Thymus (tissue), 11 donors: ENCODE measurements at regions not wholly inside any gene's neighbourhood (a gene's known extent, or its start where the extent isn't known, plus 50 kb on each side); places are given as distances from the start of the nearest gene placed in this dataset.

Experiments used
- DNase-seq, 9 donors: peaks; one replicate each; pipeline ENCODE4 v3.0.0-alpha.2; 2013; ENCODE audit warnings: low spot score in 9 of 9, low read depth in 6 of 9, missing footprints in 1 of 9
- H3K27ac ChIP-seq, 2 donors: one replicate each; pipeline ENCODE4 v1.5.1; 2013; ENCODE audit warnings: control low read depth in 1 of 2, low read depth in 1 of 2, low read length in 1 of 2, mild to moderate bottlenecking in 1 of 2, moderate library complexity in 1 of 2
- H3K27me3 ChIP-seq, 2 donors: one replicate each; pipeline ENCODE4 v1.5.1; 2013; ENCODE audit warnings: low read length in 1 of 2; ENCODE audit not compliant: control insufficient read depth in 2 of 2, insufficient read depth in 1 of 2
- H3K36me3 ChIP-seq, 2 donors: one replicate each; pipeline ENCODE4 v1.5.1; 2013; ENCODE audit warnings: low read length in 1 of 2, mild to moderate bottlenecking in 1 of 2, moderate library complexity in 1 of 2; ENCODE audit not compliant: control insufficient read depth in 2 of 2, insufficient read depth in 2 of 2
- H3K4me1 ChIP-seq, 2 donors: one replicate each; pipeline ENCODE4 v1.5.1; 2013; ENCODE audit warnings: low read length in 2 of 2; ENCODE audit not compliant: control insufficient read depth in 2 of 2, insufficient read depth in 2 of 2
- H3K4me3 ChIP-seq, 2 donors: one replicate each; pipeline ENCODE4 v1.5.1; 2013; ENCODE audit warnings: low read length in 2 of 2, control low read depth in 1 of 2, mild to moderate bottlenecking in 1 of 2
- H3K9me3 ChIP-seq, 2 donors: one replicate each; pipeline ENCODE4 v1.5.1; 2013; ENCODE audit warnings: low read length in 1 of 2, mild to moderate bottlenecking in 1 of 2; ENCODE audit not compliant: control insufficient read depth in 2 of 2, insufficient read depth in 1 of 2
- WGBS: extraction: QIAGEN DNeasy Blood & Tissue Kit; methylation state at CpG from one replicate; pipeline ENCODE4 v1.1.7; 2013; 5-methylcytosine and 5-hydroxymethylcytosine counted together
- donor health status: healthy.

- Histone ChIP-seq H3K4me3 (no peak overlapping the region), H3K27ac (no peak overlapping the region), H3K4me1 (no peaks in the 10 kb centered on the region), H3K36me3 (no peaks in the 10 kb centered on the region), H3K27me3 (no peaks in the 10 kb centered on the region), H3K9me3 (no peaks in the 10 kb centered on the region)
- 90% methylated on average over 1 of the region's 1 CpG for WGBS
- no peak for DNase-seq
These were observed 1196.1 kb upstream of the CDH9 start for GRCh38 chr5:28234356-28234968.

- WGBS, result 96% methylated on average over 3 of the region's 3 CpGs
- H3K4me3 ChIP-seq, result no peak overlapping the region
- no peak overlapping the region for H3K27ac ChIP-seq
- no peaks in the 10 kb centered on the region for H3K4me1 ChIP-seq
- H3K36me3 ChIP-seq, result no peaks in the 10 kb centered on the region
- no peaks in the 10 kb centered on the region for H3K9me3 ChIP-seq
- no peak for DNase-seq
- H3K27me3 ChIP-seq, result no peaks in the 10 kb centered on the region
These were observed 1188.0 kb upstream of the CDH9 start for GRCh38 chr5:28226407-28226806.

DNA sequence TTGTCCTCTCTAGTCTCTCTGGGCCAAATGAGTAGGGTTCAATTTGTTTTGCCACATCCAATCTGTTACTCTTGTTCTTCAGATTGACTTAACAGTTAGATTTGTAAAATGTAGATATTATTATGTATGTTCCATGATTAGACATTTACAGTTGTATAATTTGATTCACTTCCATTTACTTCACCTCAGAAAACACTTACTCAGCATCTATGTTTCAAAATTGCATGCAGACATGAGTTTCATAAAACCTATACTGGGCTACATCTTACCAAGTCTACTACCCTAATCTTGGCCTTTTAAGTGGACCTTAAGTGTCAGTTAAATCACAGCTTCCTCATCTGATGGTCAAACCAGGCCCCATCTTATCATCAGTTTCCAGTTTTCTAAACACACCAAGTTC is 1181.2 kb upstream of the CDH9 start:
- H3K4me1 ChIP-seq, result no peaks in the 10 kb centered on the region
- H3K36me3 ChIP-seq, result no peaks in the 10 kb centered on the region
- H3K27ac ChIP-seq, result no peak overlapping the region
- DNase-seq, result no peak
- no peaks in the 10 kb centered on the region for H3K27me3 ChIP-seq
- H3K4me3 ChIP-seq, result no peak overlapping the region
- H3K9me3 ChIP-seq, result no peaks in the 10 kb centered on the region

- Histone ChIP-seq H3K27ac (no peak overlapping the region), H3K36me3 (no peaks in the 10 kb centered on the region), H3K4me3 (no peak overlapping the region), H3K27me3 (no peaks in the 10 kb centered on the region), H3K4me1 (no peaks in the 10 kb centered on the region), H3K9me3 (peaks cover 0 to 5% of the 10 kb centered on the region in 2 donors)
- 95% methylated on average over 3 of the region's 3 CpGs for WGBS
- DNase-seq, result no peak
These were observed 1179.3 kb upstream of the CDH9 start for GRCh38 chr5:28217695-28218094.

GRCh38 chr5:28216939-28217360 is 1178.6 kb upstream of the CDH9 start:
- Histone ChIP-seq H3K27me3 (no peaks in the 10 kb centered on the region), H3K4me3 (no peak overlapping the region), H3K36me3 (no peaks in the 10 kb centered on the region), H3K4me1 (no peaks in the 10 kb centered on the region), H3K9me3 (peaks cover 0 to 5% of the 10 kb centered on the region in 2 donors), H3K27ac (no peak overlapping the region)
- 39% methylated on average over 2 of the region's 2 CpGs for WGBS
- no peak for DNase-seq

DNA sequence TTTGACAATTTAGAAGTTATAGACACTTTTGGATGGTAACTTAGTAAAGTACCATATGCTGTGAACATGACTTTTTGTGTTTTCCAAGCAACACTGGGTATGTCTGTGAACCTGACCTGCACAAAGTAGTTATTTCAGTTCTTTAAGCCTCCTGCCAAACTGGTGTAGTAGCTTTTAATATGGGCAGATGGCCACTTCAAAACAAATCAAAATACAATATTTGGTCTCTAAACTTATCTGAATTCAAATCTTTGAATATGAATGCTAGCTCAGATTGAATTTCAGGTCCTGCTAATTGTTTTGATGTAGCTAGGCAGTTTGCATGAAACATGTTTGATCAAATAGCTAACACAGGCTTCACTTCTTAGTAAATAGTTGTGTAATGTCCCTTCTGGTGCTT is 1176.7 kb upstream of the CDH9 start:
- Histone ChIP-seq H3K27me3 (no peaks in the 10 kb centered on the region), H3K4me3 (no peak overlapping the region), H3K4me1 (no peaks in the 10 kb centered on the region), H3K27ac (no peak overlapping the region), H3K9me3 (peaks cover 0 to 5% of the 10 kb centered on the region in 2 donors), H3K36me3 (no peaks in the 10 kb centered on the region)
- no peak for DNase-seq

DNA sequence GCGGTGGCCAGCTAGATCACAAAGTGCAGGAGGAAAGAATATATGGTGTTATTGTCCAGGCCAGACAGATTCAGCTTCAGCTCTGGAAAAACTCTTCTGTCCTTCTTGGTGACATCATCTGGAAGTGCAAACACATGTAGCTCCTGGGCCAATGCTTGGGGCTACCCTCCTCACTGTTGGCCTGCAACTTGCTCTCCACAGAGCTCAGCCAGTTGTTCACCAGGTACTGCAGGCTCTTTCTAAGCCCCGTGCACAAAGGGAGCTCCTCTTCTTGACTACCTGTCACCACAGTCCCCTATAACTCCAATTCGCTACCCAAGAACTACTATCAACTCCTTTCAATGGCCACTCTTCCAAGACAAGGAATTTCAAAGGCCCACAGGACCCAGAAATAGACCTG is 1175.9 kb upstream of the CDH9 start:
- no peaks in the 10 kb centered on the region for H3K36me3 ChIP-seq
- H3K9me3 ChIP-seq, result peaks cover 0 to 5% of the 10 kb centered on the region in 2 donors
- no peak for DNase-seq
- no peaks in the 10 kb centered on the region for H3K27me3 ChIP-seq
- no peak overlapping the region for H3K27ac ChIP-seq
- no peaks in the 10 kb centered on the region for H3K4me1 ChIP-seq
- 95% methylated on average over 3 of the region's 3 CpGs for WGBS
- no peak overlapping the region for H3K4me3 ChIP-seq

DNA sequence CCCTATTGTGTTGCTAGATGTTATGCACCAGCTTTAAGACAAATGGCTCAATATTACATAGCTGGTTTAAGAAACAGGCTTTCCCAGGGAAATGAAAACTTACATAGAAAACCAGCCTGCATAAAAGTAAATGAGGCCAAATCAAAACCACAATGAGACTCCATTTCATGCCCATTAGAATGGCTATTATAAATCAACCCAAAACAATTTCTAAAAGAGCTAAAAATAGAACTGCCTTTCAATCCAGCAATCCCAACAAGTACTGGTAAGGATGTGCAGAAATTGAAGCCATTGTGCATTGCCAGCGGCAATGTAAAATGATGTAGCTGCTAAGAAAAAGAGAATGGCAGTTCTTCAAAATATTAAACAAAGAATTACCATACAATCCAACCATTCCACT is 1170.0 kb upstream of the CDH9 start:
- H3K9me3 ChIP-seq, result no peaks in the 10 kb centered on the region
- no peaks in the 10 kb centered on the region for H3K27me3 ChIP-seq
- H3K36me3 ChIP-seq, result no peaks in the 10 kb centered on the region
- H3K4me3 ChIP-seq, result no peak overlapping the region
- no peaks in the 10 kb centered on the region for H3K4me1 ChIP-seq
- H3K27ac ChIP-seq, result no peak overlapping the region
- no peak for DNase-seq
- WGBS, result 92% methylated on average over 1 of the region's 1 CpG

- 77% methylated on average over 2 of the region's 2 CpGs for WGBS
These were observed 1151.6 kb upstream of the CDH9 start for GRCh38 chr5:28190011-28190410.

GRCh38 chr5:28174691-28175090 is 1136.3 kb upstream of the CDH9 start:
- Histone ChIP-seq H3K27ac (no peak overlapping the region), H3K36me3 (no peaks in the 10 kb centered on the region), H3K4me3 (no peak overlapping the region), H3K9me3 (no peaks in the 10 kb centered on the region), H3K4me1 (no peaks in the 10 kb centered on the region), H3K27me3 (no peaks in the 10 kb centered on the region)
- DNase-seq, result no peak

More at GRCh38 chr5:28190011-28190410, 1151.6 kb upstream of the CDH9 start:
- no peak for DNase-seq
- Histone ChIP-seq H3K4me3 (no peak overlapping the region), H3K9me3 (peaks cover 0 to 6% of the 10 kb centered on the region in 2 donors), H3K27me3 (no peaks in the 10 kb centered on the region), H3K36me3 (no peaks in the 10 kb centered on the region), H3K4me1 (no peaks in the 10 kb centered on the region), H3K27ac (no peak overlapping the region)
